ENCODE measurements at regions not wholly inside any gene's neighbourhood (a gene's known extent, or its start where the extent isn't known, plus 50 kb on each side); places are given as distances from the start of the nearest gene placed in this dataset.

- TF ChIP-seq POLR2A (IDR thresholded peaks at IDR 0.05) (no peak), CTCF (IDR thresholded peaks at IDR 0.05) (no peak)
- intact Hi-C loops (cut with DNase I): no loop called here
- DNase-seq: no peak
- Histone ChIP-seq H3K4me3 (no peak overlapping the region), H3K27me3 (no peaks in the 10 kb centered on the region), H3K4me1 (no peaks in the 10 kb centered on the region), H3K36me3 (no peaks in the 10 kb centered on the region), H3K9me3 (no peaks in the 10 kb centered on the region), H3K27ac (no peak overlapping the region)
- 31 to 61% (median 54%) methylated on average over 1 of the region's 1 CpG for WGBS, 4 donors
- ATAC-seq: no peak
Observed at GRCh38 chr12:91422127-91422526, 239.5 kb upstream of the DCN start.

GRCh38 chr12:91419809-91420208 is 237.2 kb upstream of the DCN start:
- no peaks in the 10 kb centered on the region for H3K4me1 ChIP-seq
- no peak overlapping the region for H3K4me3 ChIP-seq
- H3K27me3 ChIP-seq: no peaks in the 10 kb centered on the region
- H3K27ac ChIP-seq: no peak overlapping the region
- no peaks in the 10 kb centered on the region for H3K9me3 ChIP-seq
- no peaks in the 10 kb centered on the region for H3K36me3 ChIP-seq
- ATAC-seq: no peak
- intact Hi-C loops (cut with DNase I): no loop called here
- DNase-seq: no peak
- no peak for TF ChIP-seq CTCF (IDR thresholded peaks at IDR 0.05)
- no peak for TF ChIP-seq POLR2A (IDR thresholded peaks at IDR 0.05)

GRCh38 chr12:91418221-91419090 is 235.8 kb upstream of the DCN start:
- WGBS, 4 donors: 61 to 88% (median 72%) methylated on average over 1 of the region's 1 CpG
- no peak for ATAC-seq
- intact Hi-C loops (cut with DNase I): no loop called here

GRCh38 chr12:91417650-91418049 is 235.0 kb upstream of the DCN start:
- ATAC-seq: peak in 3 of 4 donors; percentile 42 to 65 (median 48)
- TF ChIP-seq CTCF (IDR thresholded peaks at IDR 0.05) (no peak), POLR2A (IDR thresholded peaks at IDR 0.05) (no peak)

More at GRCh38 chr12:91418221-91419090, 235.8 kb upstream of the DCN start:
- Histone ChIP-seq H3K4me3 (no peak overlapping the region), H3K4me1 (peaks cover 0 to 5% (median 0%) of the 10 kb centered on the region in 12 donors), H3K9me3 (no peaks in the 10 kb centered on the region), H3K36me3 (no peaks in the 10 kb centered on the region), H3K27ac (no peak overlapping the region), H3K27me3 (no peaks in the 10 kb centered on the region)
- TF ChIP-seq CTCF (IDR thresholded peaks at IDR 0.05) (no peak), POLR2A (IDR thresholded peaks at IDR 0.05) (no peak)
- DNase-seq: no peak

More at GRCh38 chr12:91417650-91418049, 235.0 kb upstream of the DCN start:
- DNase-seq: no peak
- 67 to 82% (median 73%) methylated on average over 3 of the region's 3 CpGs for WGBS, 4 donors
- H3K4me3 ChIP-seq: no peak overlapping the region
- intact Hi-C loops (cut with DNase I): no loop called here
- peaks cover 0 to 6% (median 0%) of the 10 kb centered on the region in 12 donors for H3K4me1 ChIP-seq
- H3K9me3 ChIP-seq: no peaks in the 10 kb centered on the region
- H3K27ac ChIP-seq: no peak overlapping the region
- H3K36me3 ChIP-seq: no peaks in the 10 kb centered on the region
- H3K27me3 ChIP-seq: no peaks in the 10 kb centered on the region

All from heart left ventricle (tissue), 16 donors.